HG03060 (cell line): ENCODE measurements at regions not wholly inside any gene's neighbourhood (a gene's known extent, or its start where the extent isn't known, plus 50 kb on each side); places are given as distances from the start of the nearest gene placed in this dataset.
A peak's percentile ranks its signal among the peaks of the same experiment; 100 is the strongest.

Experiments used
- ATAC-seq: cut with Tn5 transposase; IDR thresholded peaks from one replicate; pipeline ENCODE4 v1.9.1; 2021; ENCODE audit warnings: low read depth, moderate number of reproducible peaks; ENCODE audit not compliant: unreplicated experiment

GRCh38 chr1:87555366-87555765 lies 226.7 kb downstream of the LMO4 start:
- ATAC-seq: no peak

GRCh38 chr1:87556326-87556725 lies 227.6 kb downstream of the LMO4 start:
- ATAC-seq: no peak

GRCh38 chr1:87558921-87559320 lies 230.2 kb downstream of the LMO4 start:
- no peak for ATAC-seq

GRCh38 chr1:87560137-87560536 lies 231.5 kb downstream of the LMO4 start:
- ATAC-seq: no peak

DNA sequence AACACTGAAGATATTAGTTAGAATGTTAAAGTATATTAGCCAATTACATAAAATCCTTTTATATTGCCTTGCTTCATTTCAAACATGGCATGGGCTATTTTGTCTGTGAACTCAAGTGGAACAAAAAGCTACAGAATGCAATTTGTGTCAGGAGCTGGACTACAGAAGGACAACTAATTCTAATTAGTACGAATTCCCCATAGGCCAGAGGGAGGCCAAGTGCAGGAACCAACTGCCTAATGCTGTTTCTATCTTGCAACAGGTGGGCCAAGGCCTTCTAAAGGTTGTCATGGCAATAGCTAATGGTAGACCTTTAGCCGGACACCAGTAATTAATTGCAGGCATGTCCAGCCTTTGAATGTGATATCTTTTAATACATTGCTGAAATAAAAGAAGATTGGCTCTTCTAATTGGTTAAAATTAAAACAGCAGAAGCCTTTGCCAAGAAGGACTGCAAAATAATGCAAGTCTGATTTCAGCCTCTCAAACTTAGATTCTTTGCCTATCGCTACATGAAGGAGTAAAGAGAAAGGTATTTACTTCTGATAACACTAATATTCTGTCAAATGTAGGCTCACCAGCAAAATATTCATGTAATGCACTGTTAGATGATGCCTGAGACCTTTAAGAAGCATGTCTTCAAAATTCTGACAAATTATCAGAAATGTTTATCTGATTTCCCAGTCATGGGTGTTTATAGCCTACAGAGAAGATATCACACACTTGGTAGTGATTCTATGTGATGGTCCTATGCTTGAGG lies 232.1 kb downstream of the LMO4 start:
- ATAC-seq: no peak

GRCh38 chr1:87563211-87563610 lies 234.5 kb downstream of the LMO4 start:
- no peak for ATAC-seq

GRCh38 chr1:87565861-87566260 lies 237.2 kb downstream of the LMO4 start:
- no peak for ATAC-seq

DNA sequence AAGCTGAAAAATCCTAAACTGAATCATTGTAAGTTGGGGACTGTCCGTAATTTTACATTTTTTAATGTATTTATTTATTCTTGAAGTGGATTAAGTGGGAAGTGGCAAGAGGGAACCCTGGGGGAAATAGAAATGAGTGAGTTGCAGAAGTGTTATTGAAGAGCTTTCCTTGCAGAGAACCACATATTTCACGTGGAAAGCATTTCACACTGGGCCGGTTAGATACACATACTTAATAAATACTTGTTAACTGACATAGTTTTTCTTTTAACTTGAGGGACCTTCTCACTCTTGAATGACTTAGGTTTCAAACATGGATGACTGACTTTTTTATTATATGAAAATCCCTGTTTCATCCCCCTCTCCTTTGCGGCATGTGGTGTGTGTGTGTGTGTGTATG lies 239.3 kb downstream of the LMO4 start:
- ATAC-seq: no peak

- ATAC-seq: no peak
These were observed 240.2 kb downstream of the LMO4 start for GRCh38 chr1:87568911-87569310.

DNA sequence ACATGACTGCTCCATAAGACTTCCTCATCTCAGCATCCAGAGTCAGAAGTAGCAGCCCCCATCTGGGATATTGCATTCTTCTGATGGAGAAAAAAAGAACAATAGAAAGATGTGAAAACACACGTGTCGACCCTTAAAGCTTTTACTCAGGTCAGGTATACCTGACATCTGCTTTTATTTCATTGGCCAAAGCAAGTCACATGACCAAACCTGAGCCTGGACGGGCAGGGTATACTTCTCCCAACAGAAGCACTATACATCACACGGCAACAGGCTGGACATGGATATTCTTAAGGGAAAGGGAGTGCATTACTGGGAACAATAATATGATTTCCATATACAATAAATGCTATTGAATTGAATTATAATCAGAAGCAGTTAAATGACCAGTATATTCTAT lies 243.3 kb downstream of the LMO4 start:
- no peak for ATAC-seq

DNA sequence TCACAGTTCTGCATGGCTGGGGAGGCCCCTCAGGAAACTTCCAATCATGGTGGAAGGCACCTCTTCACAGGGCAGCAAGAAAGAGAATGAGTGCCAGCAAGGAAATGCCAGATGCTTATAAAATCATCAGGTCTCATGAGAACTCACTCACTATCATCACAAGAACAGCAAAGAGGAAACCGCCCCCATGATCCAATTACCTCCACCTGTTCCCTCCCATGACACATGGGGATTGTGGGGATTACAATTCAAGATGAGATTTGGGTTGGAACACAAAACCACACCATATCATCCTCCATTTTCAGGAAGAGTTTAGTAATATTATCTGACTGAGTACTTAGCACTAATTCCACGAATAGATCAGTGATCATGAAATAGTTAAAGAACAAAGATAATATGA lies 244.2 kb downstream of the LMO4 start:
- no peak for ATAC-seq

DNA sequence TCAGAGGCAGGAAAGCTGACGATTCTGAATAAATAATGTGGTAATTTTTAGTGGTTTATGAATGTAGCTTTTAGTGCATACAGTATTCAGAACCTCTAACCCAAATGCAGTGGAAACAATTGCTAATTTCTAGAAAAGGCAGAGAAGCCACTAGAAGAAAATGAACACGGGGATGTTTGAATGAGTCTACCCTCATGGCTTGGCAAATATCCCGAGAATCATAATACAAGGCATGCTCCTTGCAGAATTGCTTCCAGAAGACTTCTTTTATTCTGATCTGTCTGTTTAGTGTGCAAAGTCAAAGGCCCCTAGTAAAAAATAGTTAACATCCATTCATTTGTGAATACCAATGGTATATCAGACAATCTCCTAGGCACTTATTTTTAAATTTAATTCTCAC lies 246.8 kb downstream of the LMO4 start:
- ATAC-seq: no peak

- ATAC-seq: no peak
These were observed 249.8 kb downstream of the LMO4 start for GRCh38 chr1:87578464-87578863.

DNA sequence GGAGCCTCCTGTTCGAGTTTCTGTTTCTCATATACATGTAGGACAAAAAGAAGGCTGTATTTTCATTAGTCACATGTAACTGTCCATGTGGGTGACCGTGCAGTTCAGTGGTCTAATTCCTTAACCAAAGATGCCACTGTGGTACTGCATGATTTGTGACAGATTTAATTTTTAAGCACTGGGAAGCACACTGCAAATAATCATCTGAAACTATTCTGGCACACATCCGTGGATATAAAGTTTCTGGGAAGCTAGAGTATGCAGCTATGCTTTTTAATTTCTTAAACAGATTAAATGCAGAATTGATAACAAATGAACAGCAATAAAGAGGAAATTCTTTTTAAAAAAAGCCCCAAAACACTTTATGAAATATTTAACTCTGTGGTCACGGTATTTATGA lies 254.8 kb downstream of the LMO4 start:
- ATAC-seq: no peak

- no peak for ATAC-seq
These were observed 255.9 kb downstream of the LMO4 start for GRCh38 chr1:87584586-87584985.

DNA sequence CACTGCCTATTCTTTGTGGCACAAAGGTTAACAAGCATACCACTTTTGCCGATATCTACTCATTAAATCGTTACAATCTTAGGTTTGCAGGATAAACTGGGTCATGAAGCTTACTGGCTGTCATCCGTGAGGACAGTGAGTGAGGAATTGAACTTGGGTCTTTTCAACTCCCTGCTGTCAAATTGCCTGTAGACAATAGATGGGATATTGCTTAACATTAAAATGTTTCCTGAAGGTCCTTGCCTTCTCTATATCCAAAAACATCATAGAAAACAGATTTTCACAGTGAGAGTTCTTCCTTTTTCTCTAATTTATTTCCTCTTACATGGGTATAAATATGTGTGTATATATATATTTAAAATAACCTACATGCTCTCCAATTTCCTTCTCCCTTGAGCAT lies 257.8 kb downstream of the LMO4 start:
- ATAC-seq: no peak

DNA sequence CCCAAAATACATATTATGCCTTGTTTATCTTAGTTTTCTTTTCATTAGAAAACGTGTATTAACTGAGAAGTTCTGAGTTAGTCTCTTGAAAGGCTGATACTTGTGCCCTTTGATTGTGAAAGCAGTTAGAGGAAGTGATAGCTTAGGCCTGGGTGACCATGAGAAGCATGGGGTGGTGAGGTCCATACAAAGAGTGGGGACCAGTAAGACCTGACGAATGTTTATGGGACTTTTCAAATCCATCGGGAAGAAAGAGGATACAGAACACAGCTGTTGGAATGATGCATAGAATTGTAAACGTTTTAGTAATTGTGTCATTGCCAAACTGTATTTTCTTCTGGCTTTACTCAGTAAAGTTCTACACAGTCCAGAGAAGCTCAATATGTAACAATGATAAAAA lies 259.8 kb downstream of the LMO4 start:
- peak; percentile 70 for ATAC-seq

DNA sequence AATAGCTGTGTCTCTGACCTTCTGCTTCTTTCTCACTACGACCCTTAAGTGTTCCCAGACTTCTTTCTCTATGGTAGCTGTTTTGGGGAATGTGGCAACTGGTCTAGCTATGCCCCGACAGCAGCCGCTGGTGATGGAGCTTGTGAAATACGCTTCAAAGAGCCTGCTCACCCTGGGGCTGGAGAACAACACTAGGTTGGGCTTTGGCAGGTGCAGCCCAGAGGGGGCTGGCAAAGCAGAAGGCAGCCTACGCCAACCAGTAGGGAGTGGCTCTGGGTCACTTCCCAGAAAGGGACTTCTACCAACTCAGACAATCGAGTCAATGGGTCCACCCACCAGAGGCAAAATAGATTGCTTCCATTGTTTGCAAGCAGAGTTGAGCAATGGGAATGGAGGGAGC lies 262.8 kb downstream of the LMO4 start:
- ATAC-seq: no peak

DNA sequence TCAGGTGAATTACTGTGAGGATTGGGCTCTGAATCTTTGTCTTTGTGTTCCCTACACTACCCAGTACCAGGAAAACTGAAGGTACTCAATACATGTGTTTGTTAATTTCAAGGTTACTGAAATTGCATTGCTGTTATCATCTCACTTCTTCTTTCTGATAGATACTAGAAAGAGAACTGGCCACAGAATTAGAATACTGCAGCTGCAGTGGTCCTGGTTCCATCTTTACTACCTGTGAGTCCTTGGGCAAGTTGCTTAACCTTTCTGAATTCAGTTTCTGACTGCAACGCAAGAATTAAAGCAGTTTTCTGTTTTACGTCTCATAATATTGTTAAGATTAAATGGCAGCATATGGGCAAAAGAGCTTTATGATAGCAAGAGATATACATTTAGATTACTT lies 263.5 kb downstream of the LMO4 start:
- peak; percentile 74 for ATAC-seq

DNA sequence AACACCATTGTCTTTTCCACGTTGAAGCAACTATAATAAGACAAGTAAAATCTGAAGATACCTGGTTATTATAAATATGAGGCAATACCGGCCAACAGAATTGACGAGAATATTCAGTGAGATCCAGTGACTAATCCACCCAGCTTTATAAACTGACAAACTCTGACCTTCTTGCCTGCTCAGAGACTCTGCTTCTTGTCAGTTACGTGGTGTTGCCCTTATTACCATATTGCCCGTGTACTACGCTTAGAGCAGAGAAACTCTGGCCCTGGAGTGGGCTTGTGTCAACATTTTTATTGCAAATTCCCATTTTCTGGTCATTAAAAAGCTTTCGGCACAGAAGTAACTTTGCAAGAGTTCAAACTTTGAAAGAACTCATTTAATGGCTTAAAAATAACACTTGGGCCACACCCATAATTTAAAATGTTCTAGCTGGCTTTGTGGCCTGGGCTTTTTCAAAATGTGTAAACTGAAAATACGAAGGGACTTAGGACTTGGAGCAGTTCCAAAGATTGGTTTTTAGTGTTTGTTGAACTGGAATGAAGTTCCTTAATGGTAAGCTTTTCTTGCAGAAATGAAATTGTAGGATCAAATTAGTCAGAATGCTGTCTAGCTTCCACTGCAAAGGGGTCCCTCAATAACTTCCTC lies 266.2 kb downstream of the LMO4 start:
- no peak for ATAC-seq

DNA sequence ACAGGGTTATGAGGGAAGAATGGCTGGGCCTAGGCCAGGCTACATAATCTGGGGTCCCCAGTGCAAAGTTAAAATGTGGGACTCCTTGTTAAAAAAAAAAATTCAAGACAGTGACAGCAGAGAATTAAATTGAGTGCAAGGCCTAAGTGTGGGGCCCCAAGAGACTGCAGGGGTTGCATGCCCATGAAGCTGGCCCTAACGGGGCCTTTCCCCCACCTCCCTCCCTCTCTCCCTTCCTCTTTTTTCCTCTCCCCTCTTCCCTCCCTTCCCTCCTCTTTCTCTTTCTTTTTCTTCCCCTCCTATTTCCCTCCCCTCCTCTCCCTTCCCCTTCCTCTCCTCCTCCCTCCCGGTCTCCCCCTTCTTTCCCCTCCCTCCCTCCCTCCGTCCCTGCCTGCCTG lies 266.7 kb downstream of the LMO4 start:
- no peak for ATAC-seq

- no peak for ATAC-seq
These were observed 269.7 kb downstream of the LMO4 start for GRCh38 chr1:87598429-87598828.
